Fibroblast of lung (primary cell): ENCODE measurements at regions not wholly inside any gene's neighbourhood (a gene's known extent, or its start where the extent isn't known, plus 50 kb on each side); places are given as distances from the start of the nearest gene placed in this dataset.

Experiments
- DNase-seq, 2 donors: peaks; one replicate each; pipeline versions ENCODE4 v3.0.0 to v3.0.0-alpha.2; 2010; ENCODE audit warnings: low read depth in 2 of 2
- H2AFZ ChIP-seq: 2 replicates; pipeline ENCODE4 v1.5.1; 2012; ENCODE audit warnings: low read length, control low read depth, inconsistent platforms
- H3K27ac ChIP-seq: 2 replicates; pipeline ENCODE4 v1.5.1; 2011; ENCODE audit warnings: low read length, control low read depth; ENCODE audit not compliant: insufficient read depth
- H3K27me3 ChIP-seq: 2 replicates; pipeline ENCODE4 v1.5.1; 2011; ENCODE audit warnings: mild to moderate bottlenecking, low read length; ENCODE audit not compliant: control insufficient read depth, insufficient read depth
- H3K36me3 ChIP-seq: 2 replicates; pipeline ENCODE4 v1.5.1; 2011; ENCODE audit warnings: low read length; ENCODE audit not compliant: control insufficient read depth, insufficient read depth
- H3K4me1 ChIP-seq: 2 replicates; pipeline ENCODE4 v1.5.1; 2011; ENCODE audit warnings: low read length; ENCODE audit not compliant: control insufficient read depth, insufficient read depth; ENCODE audit errors: extremely low read depth
- H3K4me2 ChIP-seq: 2 replicates; pipeline ENCODE4 v1.5.1; 2011; ENCODE audit warnings: low read length, control low read depth; ENCODE audit not compliant: insufficient read depth; ENCODE audit errors: extremely low read depth
- H3K4me3 ChIP-seq, 4 experiments: fragments of 200-600 bp in 1 of 4; sonication (generic) in 1 of 4; replicated peaks in 1 of 4; 2 replicates each; pipeline ENCODE4 v1.5.1; 2011 to 2016; ENCODE audit warnings: low read length in 4 of 4, low read depth in 3 of 4, mild to moderate bottlenecking in 3 of 4, control low read depth in 2 of 4, inconsistent platforms in 1 of 4, mixed read lengths in 1 of 4; ENCODE audit not compliant: insufficient read depth in 1 of 4; ENCODE audit errors: control extremely low read depth in 1 of 4
- H3K79me2 ChIP-seq: 2 replicates; pipeline ENCODE4 v1.5.1; 2012; ENCODE audit warnings: mild to moderate bottlenecking, low read length, inconsistent platforms; ENCODE audit not compliant: control insufficient read depth, insufficient read depth
- H3K9ac ChIP-seq: 2 replicates; pipeline ENCODE4 v1.5.1; 2011; ENCODE audit warnings: mild to moderate bottlenecking, low read length, control low read depth; ENCODE audit not compliant: insufficient read depth
- H3K9me3 ChIP-seq: 2 replicates; pipeline ENCODE4 v1.5.1; 2012; ENCODE audit warnings: low read depth, low read length; ENCODE audit not compliant: control insufficient read depth, insufficient read depth
- H4K20me1 ChIP-seq: 2 replicates; pipeline ENCODE4 v1.5.1; 2011; ENCODE audit warnings: low read length; ENCODE audit not compliant: control insufficient read depth, insufficient read depth; ENCODE audit errors: extremely low read depth
- EZH2 ChIP-seq: IDR thresholded peaks from 2 replicates; pipeline ENCODE4 v1.5.1; 2012; ENCODE audit warnings: low read length, control low read depth, mild to moderate bottlenecking; ENCODE audit errors: missing control alignments
- TF ChIP-seq, protein P1 (sequence below), 2 donors: IDR thresholded peaks in 1 of 2; conservative IDR thresholded peaks in 1 of 2; 1 replicate in 1 of 2; 2 replicates in 1 of 2; pipeline ENCODE4 v1.5.1; 2011 to 2012; ENCODE audit warnings: low read length in 2 of 2, control low read depth in 1 of 2, inconsistent platforms in 1 of 2, low read depth in 1 of 2, mild to moderate bottlenecking in 1 of 2

DNA sequence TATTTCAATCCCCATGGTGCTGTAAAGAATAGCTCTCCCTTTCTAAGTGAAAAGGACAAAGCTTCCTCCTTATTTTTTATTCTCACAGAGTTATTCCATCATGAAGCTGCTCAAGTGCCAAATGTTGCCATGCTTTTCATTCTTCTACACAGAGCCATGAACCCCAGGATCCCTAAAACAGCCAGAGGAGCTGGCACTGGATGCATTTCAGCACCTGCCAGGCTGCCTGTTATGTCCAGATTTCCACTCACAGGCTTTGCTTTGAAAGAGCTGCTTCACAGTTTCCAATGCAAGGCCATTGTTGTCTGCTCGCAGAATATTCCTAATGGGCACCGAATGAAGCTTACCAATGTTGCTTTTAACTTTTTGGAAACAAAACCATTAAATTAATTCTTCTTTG is 256.2 kb upstream of the NPSR1 start:
- H3K4me2 ChIP-seq: no peak overlapping the region
- no peaks in the 10 kb centered on the region for H3K4me1 ChIP-seq
- no peaks in the 10 kb centered on the region for H3K36me3 ChIP-seq
- no peaks in the 10 kb centered on the region for H3K27me3 ChIP-seq
- no peaks in the 10 kb centered on the region for H3K9me3 ChIP-seq
- no peak overlapping the region for H2AFZ ChIP-seq
- H3K27ac ChIP-seq: no peak overlapping the region
- H3K9ac ChIP-seq: no peak overlapping the region
- H4K20me1 ChIP-seq: no peaks in the 10 kb centered on the region
- H3K79me2 ChIP-seq: no peaks in the 10 kb centered on the region
- no peak for DNase-seq
- no peak overlapping the region for H3K4me3 ChIP-seq
- TF ChIP-seq, protein P1, sequence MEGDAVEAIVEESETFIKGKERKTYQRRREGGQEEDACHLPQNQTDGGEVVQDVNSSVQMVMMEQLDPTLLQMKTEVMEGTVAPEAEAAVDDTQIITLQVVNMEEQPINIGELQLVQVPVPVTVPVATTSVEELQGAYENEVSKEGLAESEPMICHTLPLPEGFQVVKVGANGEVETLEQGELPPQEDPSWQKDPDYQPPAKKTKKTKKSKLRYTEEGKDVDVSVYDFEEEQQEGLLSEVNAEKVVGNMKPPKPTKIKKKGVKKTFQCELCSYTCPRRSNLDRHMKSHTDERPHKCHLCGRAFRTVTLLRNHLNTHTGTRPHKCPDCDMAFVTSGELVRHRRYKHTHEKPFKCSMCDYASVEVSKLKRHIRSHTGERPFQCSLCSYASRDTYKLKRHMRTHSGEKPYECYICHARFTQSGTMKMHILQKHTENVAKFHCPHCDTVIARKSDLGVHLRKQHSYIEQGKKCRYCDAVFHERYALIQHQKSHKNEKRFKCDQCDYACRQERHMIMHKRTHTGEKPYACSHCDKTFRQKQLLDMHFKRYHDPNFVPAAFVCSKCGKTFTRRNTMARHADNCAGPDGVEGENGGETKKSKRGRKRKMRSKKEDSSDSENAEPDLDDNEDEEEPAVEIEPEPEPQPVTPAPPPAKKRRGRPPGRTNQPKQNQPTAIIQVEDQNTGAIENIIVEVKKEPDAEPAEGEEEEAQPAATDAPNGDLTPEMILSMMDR (conservative IDR thresholded peaks at IDR 0.05 in 1 of 2, IDR thresholded peaks at IDR 0.05 in 1 of 2; ENCODE audit: low read depth in 1 of 2, low read length in 2 of 2): no peak
- TF ChIP-seq EZH2: no peak

- no peak overlapping the region for H2AFZ ChIP-seq
- H3K4me3 ChIP-seq: no peak overlapping the region
- no peaks in the 10 kb centered on the region for H3K36me3 ChIP-seq
- H3K79me2 ChIP-seq: no peaks in the 10 kb centered on the region
- H4K20me1 ChIP-seq: no peaks in the 10 kb centered on the region
- no peak overlapping the region for H3K4me2 ChIP-seq
- no peak for TF ChIP-seq EZH2
- TF ChIP-seq, protein P1 (conservative IDR thresholded peaks at IDR 0.05 in 1 of 2, IDR thresholded peaks at IDR 0.05 in 1 of 2; ENCODE audit: low read depth in 1 of 2, low read length in 2 of 2): no peak
- H3K27ac ChIP-seq: no peak overlapping the region
- H3K4me1 ChIP-seq: no peaks in the 10 kb centered on the region
- H3K27me3 ChIP-seq: no peaks in the 10 kb centered on the region
- no peak for DNase-seq
- no peak overlapping the region for H3K9ac ChIP-seq
- no peaks in the 10 kb centered on the region for H3K9me3 ChIP-seq
Observed at GRCh38 chr7:34406848-34407530, 251.0 kb upstream of the NPSR1 start.

GRCh38 chr7:34407586-34407985 is 250.4 kb upstream of the NPSR1 start:
- Histone ChIP-seq H4K20me1 (no peaks in the 10 kb centered on the region), H3K9me3 (no peaks in the 10 kb centered on the region), H3K4me3 (no peak overlapping the region), H3K4me2 (no peak overlapping the region), H3K27me3 (no peaks in the 10 kb centered on the region), H2AFZ (no peak overlapping the region), H3K9ac (no peak overlapping the region), H3K36me3 (no peaks in the 10 kb centered on the region), H3K79me2 (no peaks in the 10 kb centered on the region), H3K27ac (no peak overlapping the region), H3K4me1 (no peaks in the 10 kb centered on the region)
- TF ChIP-seq, protein P1 (conservative IDR thresholded peaks at IDR 0.05 in 1 of 2, IDR thresholded peaks at IDR 0.05 in 1 of 2; ENCODE audit: low read depth in 1 of 2, low read length in 2 of 2): no peak
- TF ChIP-seq EZH2: no peak
- no peak for DNase-seq
